ENCODE measurements at regions not wholly inside any gene's neighbourhood (a gene's known extent, or its start where the extent isn't known, plus 50 kb on each side); places are given as distances from the start of the nearest gene placed in this dataset.

DNA sequence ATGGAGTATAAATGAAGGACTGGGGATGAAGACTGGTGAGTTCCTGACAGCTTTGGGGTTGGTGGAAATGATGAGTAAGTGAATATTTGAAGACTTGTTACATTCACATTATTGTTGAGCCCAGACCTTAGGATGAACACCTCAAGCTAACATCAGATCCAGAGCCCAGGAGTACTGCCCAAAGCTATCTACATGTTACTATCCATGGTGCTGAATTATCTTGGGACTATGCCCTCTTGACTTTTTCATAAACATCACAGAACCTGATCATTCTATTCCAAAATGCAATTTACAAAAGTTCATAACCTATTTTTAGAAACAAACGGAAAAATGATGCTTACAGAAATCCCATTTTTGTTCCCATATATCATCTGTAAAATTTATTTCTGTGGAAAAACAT lies 613.3 kb downstream of the TUSC7 start:
- no peaks in the 10 kb centered on the region for H3K9me3 Mint-ChIP-seq (ENCODE audit: unreplicated experiment)
- Histone ChIP-seq H3K4me3 (ENCODE audit: low read depth, low read length) (no peak overlapping the region), H3K9me3 (no peaks in the 10 kb centered on the region), H3K4me1 (no peaks in the 10 kb centered on the region), H3K36me3 (ENCODE audit: control insufficient read depth, insufficient read depth, low read length) (no peaks in the 10 kb centered on the region), H3K27me3 (replicated peaks; ENCODE audit: control insufficient read depth, insufficient read depth, low read length) (no peaks in the 10 kb centered on the region)
- no peaks in the 10 kb centered on the region for H3K4me1 Mint-ChIP-seq (ENCODE audit: low read depth, unreplicated experiment)
- CTCF ChIA-PET = interaction anchor here (0.6 kb wide), 1 partner anchor 552 kb away, joined by 3 read pairs; no protein-coding TSS in a partner anchor
- H3K36me3 Mint-ChIP-seq (ENCODE audit: insufficient read depth, unreplicated experiment) = no peaks in the 10 kb centered on the region
- TF ChIP-seq, protein P1, sequence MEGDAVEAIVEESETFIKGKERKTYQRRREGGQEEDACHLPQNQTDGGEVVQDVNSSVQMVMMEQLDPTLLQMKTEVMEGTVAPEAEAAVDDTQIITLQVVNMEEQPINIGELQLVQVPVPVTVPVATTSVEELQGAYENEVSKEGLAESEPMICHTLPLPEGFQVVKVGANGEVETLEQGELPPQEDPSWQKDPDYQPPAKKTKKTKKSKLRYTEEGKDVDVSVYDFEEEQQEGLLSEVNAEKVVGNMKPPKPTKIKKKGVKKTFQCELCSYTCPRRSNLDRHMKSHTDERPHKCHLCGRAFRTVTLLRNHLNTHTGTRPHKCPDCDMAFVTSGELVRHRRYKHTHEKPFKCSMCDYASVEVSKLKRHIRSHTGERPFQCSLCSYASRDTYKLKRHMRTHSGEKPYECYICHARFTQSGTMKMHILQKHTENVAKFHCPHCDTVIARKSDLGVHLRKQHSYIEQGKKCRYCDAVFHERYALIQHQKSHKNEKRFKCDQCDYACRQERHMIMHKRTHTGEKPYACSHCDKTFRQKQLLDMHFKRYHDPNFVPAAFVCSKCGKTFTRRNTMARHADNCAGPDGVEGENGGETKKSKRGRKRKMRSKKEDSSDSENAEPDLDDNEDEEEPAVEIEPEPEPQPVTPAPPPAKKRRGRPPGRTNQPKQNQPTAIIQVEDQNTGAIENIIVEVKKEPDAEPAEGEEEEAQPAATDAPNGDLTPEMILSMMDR (IDR thresholded peaks at IDR 0.05; ENCODE audit: insufficient read depth in 1 of 2, low read depth in 1 of 2, low read length in 1 of 2, severe bottlenecking in 1 of 2, unreplicated experiment in 1 of 2) = no peak
- peak; percentile 17 to 22 for DNase-seq
- BruUV-seq (replicated peaks) = no TSS peak
- H3K27ac Mint-ChIP-seq (ENCODE audit: unreplicated experiment) = no peak overlapping the region
- POLR2A ChIA-PET = no interaction called here
- intact Hi-C loops (cut with micrococcal nuclease; ENCODE audit: unreplicated experiment) = no loop called here
- no peak overlapping the region for H3K4me3 Mint-ChIP-seq (ENCODE audit: unreplicated experiment)
- peaks cover 9% of the 10 kb centered on the region for H3K27me3 Mint-ChIP-seq (ENCODE audit: insufficient read depth, unreplicated experiment)

- Histone ChIP-seq H3K4me1 (no peaks in the 10 kb centered on the region), H3K9me3 (no peaks in the 10 kb centered on the region), H3K27me3 (replicated peaks; ENCODE audit: control insufficient read depth, insufficient read depth, low read length) (no peaks in the 10 kb centered on the region), H3K36me3 (ENCODE audit: control insufficient read depth, insufficient read depth, low read length) (no peaks in the 10 kb centered on the region), H3K4me3 (ENCODE audit: low read depth, low read length) (no peak overlapping the region)
- intact Hi-C loops (cut with micrococcal nuclease; ENCODE audit: unreplicated experiment) = no loop called here
- H3K27me3 Mint-ChIP-seq (ENCODE audit: insufficient read depth, unreplicated experiment) = peaks cover 15% of the 10 kb centered on the region
- TF ChIP-seq, protein P1 (IDR thresholded peaks at IDR 0.05; ENCODE audit: insufficient read depth in 1 of 2, low read depth in 1 of 2, low read length in 1 of 2, severe bottlenecking in 1 of 2, unreplicated experiment in 1 of 2) = no peak
- ChIA-PET CTCF (no interaction called here), POLR2A (no interaction called here)
- no peak for DNase-seq
- no peak overlapping the region for H3K4me3 Mint-ChIP-seq (ENCODE audit: unreplicated experiment)
- H3K27ac Mint-ChIP-seq (ENCODE audit: unreplicated experiment) = no peak overlapping the region
- peaks cover 10% of the 10 kb centered on the region for H3K9me3 Mint-ChIP-seq (ENCODE audit: unreplicated experiment)
- no TSS peak for BruUV-seq (replicated peaks)
- no peaks in the 10 kb centered on the region for H3K36me3 Mint-ChIP-seq (ENCODE audit: insufficient read depth, unreplicated experiment)
- H3K4me1 Mint-ChIP-seq (ENCODE audit: low read depth, unreplicated experiment) = no peaks in the 10 kb centered on the region
These were observed 637.3 kb downstream of the TUSC7 start for GRCh38 chr3:117346901-117347300.

DNA sequence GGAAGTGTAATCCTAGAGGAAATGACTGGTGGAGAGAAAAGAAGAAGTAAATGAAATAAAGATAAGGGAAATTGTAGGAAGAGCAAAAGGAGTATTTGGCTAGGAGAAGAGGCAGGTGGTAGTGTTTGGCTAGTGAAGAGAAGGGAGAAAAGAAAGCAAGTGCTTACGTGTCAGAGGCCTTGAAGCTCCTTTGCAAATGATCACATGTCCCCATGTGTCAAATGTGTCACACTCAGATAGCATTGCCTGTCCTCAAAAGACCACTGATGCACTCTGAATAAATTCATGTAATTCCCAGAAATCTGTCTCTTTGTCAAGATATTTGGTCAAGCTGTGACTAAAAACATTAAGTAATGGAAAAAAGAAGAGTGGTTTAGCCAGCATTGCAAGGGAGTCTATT lies 639.3 kb downstream of the TUSC7 start:
- ChIA-PET POLR2A (no interaction called here), CTCF (no interaction called here)
- no peak for DNase-seq
- Mint-ChIP-seq H3K4me3 (ENCODE audit: unreplicated experiment) (no peak overlapping the region), H3K36me3 (ENCODE audit: insufficient read depth, unreplicated experiment) (no peaks in the 10 kb centered on the region), H3K4me1 (ENCODE audit: low read depth, unreplicated experiment) (no peaks in the 10 kb centered on the region), H3K27ac (ENCODE audit: unreplicated experiment) (no peak overlapping the region), H3K27me3 (ENCODE audit: insufficient read depth, unreplicated experiment) (peaks cover 12% of the 10 kb centered on the region), H3K9me3 (ENCODE audit: unreplicated experiment) (peaks cover 10% of the 10 kb centered on the region)
- H3K4me3 ChIP-seq (ENCODE audit: low read depth, low read length) = no peak overlapping the region
- H3K27me3 ChIP-seq (replicated peaks; ENCODE audit: control insufficient read depth, insufficient read depth, low read length) = no peaks in the 10 kb centered on the region
- H3K9me3 ChIP-seq = no peaks in the 10 kb centered on the region
- BruUV-seq (replicated peaks) = no TSS peak
- TF ChIP-seq, protein P1 (IDR thresholded peaks at IDR 0.05; ENCODE audit: insufficient read depth in 1 of 2, low read depth in 1 of 2, low read length in 1 of 2, severe bottlenecking in 1 of 2, unreplicated experiment in 1 of 2) = no peak
- intact Hi-C loops (cut with micrococcal nuclease; ENCODE audit: unreplicated experiment) = no loop called here
- no peaks in the 10 kb centered on the region for H3K4me1 ChIP-seq
- H3K36me3 ChIP-seq (ENCODE audit: control insufficient read depth, insufficient read depth, low read length) = no peaks in the 10 kb centered on the region
